ENCODE measurements at regions not wholly inside any gene's neighbourhood (a gene's known extent, or its start where the extent isn't known, plus 50 kb on each side); places are given as distances from the start of the nearest gene placed in this dataset.

DNA sequence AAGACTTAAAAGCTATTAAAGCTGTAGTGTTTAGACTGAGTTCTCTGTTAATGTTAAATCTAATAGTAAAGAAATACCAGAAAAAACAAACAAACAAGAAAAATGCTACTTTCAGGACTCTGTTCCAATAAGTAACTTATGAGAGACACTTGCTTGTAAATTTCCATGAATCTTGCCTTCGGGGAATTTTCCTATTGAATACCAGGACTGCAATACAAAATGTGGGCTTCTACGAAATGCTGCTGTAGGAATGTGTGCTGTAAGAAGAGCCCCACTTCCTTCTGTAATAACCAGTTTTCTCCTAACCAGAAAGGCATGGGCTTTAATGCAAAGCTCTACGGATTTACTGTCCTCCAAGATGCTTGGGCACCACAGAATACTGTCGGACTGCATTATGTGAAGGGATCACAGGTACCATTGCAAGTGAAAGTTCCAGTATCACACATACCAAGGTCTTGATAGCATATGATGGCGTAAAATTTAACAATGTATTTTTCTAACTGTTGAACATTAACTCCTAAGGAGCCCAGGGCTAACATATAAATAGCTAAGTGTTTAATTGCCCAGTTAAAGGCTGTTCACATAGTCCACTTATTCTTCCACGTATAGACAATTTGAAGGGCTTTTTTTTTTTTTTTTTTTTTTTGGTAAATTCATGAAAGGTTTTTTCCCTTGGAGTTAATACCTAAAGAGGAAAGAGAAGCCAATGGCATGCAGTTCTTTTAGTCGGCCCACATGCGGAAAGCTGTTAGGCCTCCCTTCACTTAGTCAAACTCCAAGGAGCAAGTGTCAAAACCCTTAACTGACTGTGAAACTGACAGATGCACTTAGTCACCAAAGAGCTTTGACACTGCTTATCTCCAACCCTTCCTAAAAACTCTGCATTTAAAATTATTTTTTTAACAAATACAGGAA is 564.0 kb upstream of the POU3F3 start:
- TF ChIP-seq, protein P1, sequence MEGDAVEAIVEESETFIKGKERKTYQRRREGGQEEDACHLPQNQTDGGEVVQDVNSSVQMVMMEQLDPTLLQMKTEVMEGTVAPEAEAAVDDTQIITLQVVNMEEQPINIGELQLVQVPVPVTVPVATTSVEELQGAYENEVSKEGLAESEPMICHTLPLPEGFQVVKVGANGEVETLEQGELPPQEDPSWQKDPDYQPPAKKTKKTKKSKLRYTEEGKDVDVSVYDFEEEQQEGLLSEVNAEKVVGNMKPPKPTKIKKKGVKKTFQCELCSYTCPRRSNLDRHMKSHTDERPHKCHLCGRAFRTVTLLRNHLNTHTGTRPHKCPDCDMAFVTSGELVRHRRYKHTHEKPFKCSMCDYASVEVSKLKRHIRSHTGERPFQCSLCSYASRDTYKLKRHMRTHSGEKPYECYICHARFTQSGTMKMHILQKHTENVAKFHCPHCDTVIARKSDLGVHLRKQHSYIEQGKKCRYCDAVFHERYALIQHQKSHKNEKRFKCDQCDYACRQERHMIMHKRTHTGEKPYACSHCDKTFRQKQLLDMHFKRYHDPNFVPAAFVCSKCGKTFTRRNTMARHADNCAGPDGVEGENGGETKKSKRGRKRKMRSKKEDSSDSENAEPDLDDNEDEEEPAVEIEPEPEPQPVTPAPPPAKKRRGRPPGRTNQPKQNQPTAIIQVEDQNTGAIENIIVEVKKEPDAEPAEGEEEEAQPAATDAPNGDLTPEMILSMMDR (IDR thresholded peaks at IDR 0.05): no peak
- TF ChIP-seq EZH2phosphoT487 (IDR thresholded peaks at IDR 0.05) (no peak), EZH2 (IDR thresholded peaks at IDR 0.05) (no peak)

Data from neural progenitor cell (in vitro differentiated cells).